ENCODE measurements at regions not wholly inside any gene's neighbourhood (a gene's known extent, or its start where the extent isn't known, plus 50 kb on each side); places are given as distances from the start of the nearest gene placed in this dataset.

- no peak for DNase-seq
Observed at GRCh38 chr4:43351970-43352806, 459.7 kb downstream of the GRXCR1 start.

GRCh38 chr4:43352859-43353258 is 460.3 kb downstream of the GRXCR1 start:
- DNase-seq = no peak

- no peak for DNase-seq
Observed at GRCh38 chr4:43353552-43353951, 461.0 kb downstream of the GRXCR1 start.

- no peak for DNase-seq
Observed at GRCh38 chr4:43356786-43357185, 464.3 kb downstream of the GRXCR1 start.

- DNase-seq = no peak
Observed at GRCh38 chr4:43357252-43357974, 464.9 kb downstream of the GRXCR1 start.

- DNase-seq = no peak
Observed at GRCh38 chr4:43360296-43360695, 467.8 kb downstream of the GRXCR1 start.

- no peak for DNase-seq
Observed at GRCh38 chr4:43362875-43363636, 470.5 kb downstream of the GRXCR1 start.

- no peak for DNase-seq
Observed at GRCh38 chr4:43369036-43369594, 476.6 kb downstream of the GRXCR1 start.

GRCh38 chr4:43373201-43373600 is 480.7 kb downstream of the GRXCR1 start:
- DNase-seq = no peak

- no peak for DNase-seq
Observed at GRCh38 chr4:43374216-43374751, 481.8 kb downstream of the GRXCR1 start.

GRCh38 chr4:43379016-43379415 is 486.5 kb downstream of the GRXCR1 start:
- no peak for DNase-seq

- DNase-seq = no peak
Observed at GRCh38 chr4:43380093-43380492, 487.6 kb downstream of the GRXCR1 start.

- DNase-seq = no peak
Observed at GRCh38 chr4:43391069-43391468, 498.6 kb downstream of the GRXCR1 start.

GRCh38 chr4:43394976-43395375 is 502.5 kb downstream of the GRXCR1 start:
- DNase-seq = no peak

- DNase-seq = no peak
Observed at GRCh38 chr4:43399726-43400125, 507.2 kb downstream of the GRXCR1 start.

- DNase-seq = no peak
Observed at GRCh38 chr4:43402393-43402792, 509.9 kb downstream of the GRXCR1 start.

GRCh38 chr4:43410636-43411035 is 518.1 kb downstream of the GRXCR1 start:
- no peak for DNase-seq

GRCh38 chr4:43411226-43411625 is 518.7 kb downstream of the GRXCR1 start:
- no peak for DNase-seq

GRCh38 chr4:43423276-43423675 is 530.8 kb downstream of the GRXCR1 start:
- no peak for DNase-seq

GRCh38 chr4:43425206-43425605 is 532.7 kb downstream of the GRXCR1 start:
- DNase-seq = no peak

- DNase-seq = no peak
Observed at GRCh38 chr4:43435291-43435690, 542.8 kb downstream of the GRXCR1 start.

- no peak for DNase-seq
Observed at GRCh38 chr4:43452948-43453347, 560.4 kb downstream of the GRXCR1 start.

GRCh38 chr4:43456383-43456782 is 563.9 kb downstream of the GRXCR1 start:
- DNase-seq = no peak
